ENCODE measurements at regions not wholly inside any gene's neighbourhood (a gene's known extent, or its start where the extent isn't known, plus 50 kb on each side); places are given as distances from the start of the nearest gene placed in this dataset.

DNA sequence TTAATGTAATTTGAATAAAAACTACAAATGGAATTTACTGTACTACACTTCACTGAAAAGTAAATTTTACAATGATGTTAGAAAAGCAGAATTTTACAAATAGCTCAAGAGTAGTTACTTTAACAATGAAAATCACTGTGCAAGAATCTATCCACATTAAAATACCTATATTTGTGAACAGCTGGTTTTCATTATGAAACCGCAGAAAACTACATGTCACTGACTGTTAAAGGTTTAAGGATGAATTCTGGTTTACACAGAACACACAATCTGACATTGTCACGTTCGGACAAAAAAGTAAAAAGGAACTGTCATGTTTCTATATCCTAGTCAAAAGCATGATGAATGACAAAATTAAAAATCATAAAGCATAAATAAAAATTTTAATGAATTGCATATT is 415.3 kb upstream of the PRKCQ start:
- no peak overlapping the region for H3K27ac Mint-ChIP-seq (ENCODE audit: unreplicated experiment)
- DNase-seq (ENCODE audit: low spot score): no peak
- H3K36me3 Mint-ChIP-seq (ENCODE audit: low read depth, unreplicated experiment): no peaks in the 10 kb centered on the region
- H3K4me1 Mint-ChIP-seq (ENCODE audit: unreplicated experiment): peaks cover 12% of the 10 kb centered on the region
- peaks cover 5% of the 10 kb centered on the region for H3K27me3 Mint-ChIP-seq (ENCODE audit: unreplicated experiment)
- H3K4me3 Mint-ChIP-seq (ENCODE audit: unreplicated experiment): no peak overlapping the region
- no peaks in the 10 kb centered on the region for H3K9me3 Mint-ChIP-seq (ENCODE audit: unreplicated experiment)
- TF ChIP-seq, protein P1, sequence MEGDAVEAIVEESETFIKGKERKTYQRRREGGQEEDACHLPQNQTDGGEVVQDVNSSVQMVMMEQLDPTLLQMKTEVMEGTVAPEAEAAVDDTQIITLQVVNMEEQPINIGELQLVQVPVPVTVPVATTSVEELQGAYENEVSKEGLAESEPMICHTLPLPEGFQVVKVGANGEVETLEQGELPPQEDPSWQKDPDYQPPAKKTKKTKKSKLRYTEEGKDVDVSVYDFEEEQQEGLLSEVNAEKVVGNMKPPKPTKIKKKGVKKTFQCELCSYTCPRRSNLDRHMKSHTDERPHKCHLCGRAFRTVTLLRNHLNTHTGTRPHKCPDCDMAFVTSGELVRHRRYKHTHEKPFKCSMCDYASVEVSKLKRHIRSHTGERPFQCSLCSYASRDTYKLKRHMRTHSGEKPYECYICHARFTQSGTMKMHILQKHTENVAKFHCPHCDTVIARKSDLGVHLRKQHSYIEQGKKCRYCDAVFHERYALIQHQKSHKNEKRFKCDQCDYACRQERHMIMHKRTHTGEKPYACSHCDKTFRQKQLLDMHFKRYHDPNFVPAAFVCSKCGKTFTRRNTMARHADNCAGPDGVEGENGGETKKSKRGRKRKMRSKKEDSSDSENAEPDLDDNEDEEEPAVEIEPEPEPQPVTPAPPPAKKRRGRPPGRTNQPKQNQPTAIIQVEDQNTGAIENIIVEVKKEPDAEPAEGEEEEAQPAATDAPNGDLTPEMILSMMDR (IDR thresholded peaks at IDR 0.05; ENCODE audit: unreplicated experiment): no peak

DNA sequence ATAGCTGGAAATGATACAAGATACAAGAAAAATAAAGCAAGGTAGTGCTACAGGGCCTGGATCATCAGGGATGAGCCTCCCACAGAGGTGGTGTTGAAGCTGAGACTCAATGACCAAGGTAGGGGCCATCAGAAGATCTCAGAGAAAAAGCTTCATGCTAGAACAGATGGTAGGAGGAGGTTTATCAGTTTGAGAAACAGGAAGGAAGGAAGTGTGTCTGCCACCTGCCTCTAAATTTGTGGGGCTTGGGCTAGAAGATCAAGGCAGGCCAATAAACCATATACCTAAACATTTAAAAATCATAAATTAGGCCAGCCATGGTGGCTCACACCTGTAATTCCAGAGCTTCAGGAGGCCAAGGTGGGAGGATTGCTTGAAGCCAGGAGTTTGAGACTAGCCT is 410.8 kb upstream of the PRKCQ start:
- TF ChIP-seq, protein P1 (IDR thresholded peaks at IDR 0.05; ENCODE audit: unreplicated experiment): no peak
- Mint-ChIP-seq H3K9me3 (ENCODE audit: unreplicated experiment) (no peaks in the 10 kb centered on the region), H3K36me3 (ENCODE audit: low read depth, unreplicated experiment) (no peaks in the 10 kb centered on the region), H3K4me1 (ENCODE audit: unreplicated experiment) (peaks cover 7% of the 10 kb centered on the region), H3K27ac (ENCODE audit: unreplicated experiment) (no peak overlapping the region), H3K4me3 (ENCODE audit: unreplicated experiment) (no peak overlapping the region), H3K27me3 (ENCODE audit: unreplicated experiment) (peaks cover 2% of the 10 kb centered on the region)
- DNase-seq (ENCODE audit: low spot score): no peak

DNA sequence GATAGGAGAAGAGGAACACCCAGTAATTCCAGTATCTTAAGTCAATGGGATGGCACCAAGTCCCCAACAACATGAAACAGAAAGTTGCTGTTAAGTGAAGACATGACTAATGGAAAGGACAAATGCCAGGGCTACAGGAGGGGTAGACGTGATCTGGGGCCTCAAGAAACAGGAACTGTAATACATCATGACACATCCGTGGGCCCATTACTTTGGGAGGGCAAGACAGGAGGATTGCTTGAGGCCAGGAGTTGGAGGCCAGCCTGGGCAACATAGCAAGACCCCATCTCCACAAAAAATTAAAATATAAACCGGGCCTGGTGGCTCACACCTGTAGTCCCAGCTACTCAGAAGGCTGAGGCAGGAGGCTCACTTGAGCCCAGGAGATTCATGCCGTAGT is 408.6 kb upstream of the PRKCQ start:
- no peaks in the 10 kb centered on the region for H3K36me3 Mint-ChIP-seq (ENCODE audit: low read depth, unreplicated experiment)
- no peak overlapping the region for H3K27ac Mint-ChIP-seq (ENCODE audit: unreplicated experiment)
- peaks cover 2% of the 10 kb centered on the region for H3K27me3 Mint-ChIP-seq (ENCODE audit: unreplicated experiment)
- TF ChIP-seq, protein P1 (IDR thresholded peaks at IDR 0.05; ENCODE audit: unreplicated experiment): no peak
- H3K4me3 Mint-ChIP-seq (ENCODE audit: unreplicated experiment): no peak overlapping the region
- no peak for DNase-seq (ENCODE audit: low spot score)
- peaks cover 5% of the 10 kb centered on the region for H3K4me1 Mint-ChIP-seq (ENCODE audit: unreplicated experiment)
- H3K9me3 Mint-ChIP-seq (ENCODE audit: unreplicated experiment): no peaks in the 10 kb centered on the region

DNA sequence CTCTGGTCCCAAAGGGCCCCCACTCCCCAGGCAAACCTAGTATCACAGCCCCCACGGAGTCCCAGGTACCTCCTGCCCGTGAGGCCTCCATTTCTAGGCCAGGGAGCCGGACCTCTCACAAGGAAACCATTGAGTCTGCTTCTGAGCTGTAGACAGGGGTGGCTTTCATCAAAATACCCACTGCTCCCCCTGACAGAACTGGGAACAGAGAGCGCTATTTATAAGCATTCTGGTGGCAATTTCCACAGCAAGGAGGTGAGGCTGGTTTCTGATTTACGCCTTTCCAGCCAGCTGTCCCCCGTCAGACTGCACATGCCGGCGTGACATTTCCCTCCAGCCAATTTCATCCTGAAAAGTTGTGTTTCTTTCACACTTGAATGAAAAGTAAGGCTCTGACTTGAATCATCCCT is 407.5 kb upstream of the PRKCQ start:
- Mint-ChIP-seq H3K27me3 (ENCODE audit: unreplicated experiment) (peaks cover 2% of the 10 kb centered on the region), H3K27ac (ENCODE audit: unreplicated experiment) (no peak overlapping the region), H3K4me3 (ENCODE audit: unreplicated experiment) (no peak overlapping the region), H3K4me1 (ENCODE audit: unreplicated experiment) (peaks cover 5% of the 10 kb centered on the region), H3K9me3 (ENCODE audit: unreplicated experiment) (no peaks in the 10 kb centered on the region), H3K36me3 (ENCODE audit: low read depth, unreplicated experiment) (no peaks in the 10 kb centered on the region)
- TF ChIP-seq, protein P1 (IDR thresholded peaks at IDR 0.05; ENCODE audit: unreplicated experiment): no peak
- DNase-seq (ENCODE audit: low spot score): no peak

DNA sequence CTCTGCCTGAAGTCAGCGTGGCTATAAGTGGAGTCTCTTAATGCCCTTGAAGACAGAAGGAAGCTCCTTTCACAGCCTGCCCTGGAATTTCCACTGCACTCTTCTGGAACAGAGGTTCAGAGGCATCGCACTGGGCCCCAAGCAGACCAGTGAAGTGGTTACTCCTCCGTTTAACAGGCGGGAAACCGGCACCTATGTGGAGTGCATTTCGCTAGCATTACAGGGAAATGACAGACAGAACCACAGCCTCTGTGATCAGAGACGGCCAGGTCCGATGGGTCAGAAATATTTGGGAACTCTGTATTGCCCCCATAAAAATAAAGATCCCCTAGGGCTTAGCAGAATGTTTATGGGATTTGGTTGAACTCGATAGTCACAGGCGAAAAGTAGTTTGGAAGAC is 406.9 kb upstream of the PRKCQ start:
- Mint-ChIP-seq H3K36me3 (ENCODE audit: low read depth, unreplicated experiment) (no peaks in the 10 kb centered on the region), H3K4me1 (ENCODE audit: unreplicated experiment) (peaks cover 5% of the 10 kb centered on the region), H3K9me3 (ENCODE audit: unreplicated experiment) (no peaks in the 10 kb centered on the region), H3K4me3 (ENCODE audit: unreplicated experiment) (no peak overlapping the region), H3K27me3 (ENCODE audit: unreplicated experiment) (peaks cover 2% of the 10 kb centered on the region), H3K27ac (ENCODE audit: unreplicated experiment) (no peak overlapping the region)
- TF ChIP-seq, protein P1 (IDR thresholded peaks at IDR 0.05; ENCODE audit: unreplicated experiment): no peak
- DNase-seq (ENCODE audit: low spot score): no peak
